EL (cell line): ENCODE measurements at regions not wholly inside any gene's neighbourhood (a gene's known extent, or its start where the extent isn't known, plus 50 kb on each side); places are given as distances from the start of the nearest gene placed in this dataset.
A peak's percentile ranks its signal among the peaks of the same experiment; 100 is the strongest.
"Not testable (repeated sequence)": the region's sequence is repeated elsewhere in the genome, so short reads cannot be mapped to it uniquely, and the experiment has no call there.

Source experiments
- DNase-seq: peaks from one replicate; pipeline ENCODE4 v3.0.0-alpha.2; 2016

GRCh38 chr13:37473035-37473434 is 125.5 kb downstream of the POSTN start:
- no peak for DNase-seq

GRCh38 chr13:37472266-37472665 is 126.3 kb downstream of the POSTN start:
- DNase-seq, result not testable (repeated sequence)

- DNase-seq, result peak; percentile 43
Observed at GRCh38 chr13:37460166-37460565, 138.4 kb downstream of the POSTN start.

GRCh38 chr13:37457612-37458011 is 141.0 kb downstream of the POSTN start:
- peak; percentile 64 for DNase-seq

- DNase-seq, result no peak
Observed at GRCh38 chr13:37456506-37456905, 142.1 kb downstream of the POSTN start.

- DNase-seq, result no peak
Observed at GRCh38 chr13:37456041-37456440, 142.5 kb downstream of the POSTN start.

- DNase-seq, result peak; percentile 18
Observed at GRCh38 chr13:37453246-37453645, 145.3 kb downstream of the POSTN start.

GRCh38 chr13:37450276-37450675 is 148.3 kb downstream of the POSTN start:
- DNase-seq, result no peak

- DNase-seq, result no peak
Observed at GRCh38 chr13:37448153-37448552, 150.4 kb downstream of the POSTN start.

- DNase-seq, result peak; percentile 86
Observed at GRCh38 chr13:37446503-37446902, 152.1 kb downstream of the POSTN start.

- peak; percentile 73 for DNase-seq
Observed at GRCh38 chr13:37443538-37443937, 155.0 kb downstream of the POSTN start.

GRCh38 chr13:37442996-37443395 is 155.6 kb downstream of the POSTN start:
- no peak for DNase-seq

GRCh38 chr13:37435881-37436280 is 162.7 kb downstream of the POSTN start:
- DNase-seq, result no peak

- no peak for DNase-seq
Observed at GRCh38 chr13:37433086-37433485, 165.5 kb downstream of the POSTN start.

GRCh38 chr13:37429976-37430375 is 168.6 kb downstream of the POSTN start:
- DNase-seq, result peak; percentile 60

- DNase-seq, result no peak
Observed at GRCh38 chr13:37427843-37428494, 170.6 kb downstream of the POSTN start.

- no peak for DNase-seq
Observed at GRCh38 chr13:37418490-37418889, 180.1 kb downstream of the POSTN start.

- no peak for DNase-seq
Observed at GRCh38 chr13:37417060-37417441, 181.5 kb downstream of the POSTN start.

GRCh38 chr13:37416291-37417059 is 182.1 kb downstream of the POSTN start:
- no peak for DNase-seq

- DNase-seq, result no peak
Observed at GRCh38 chr13:37413161-37413560, 185.4 kb downstream of the POSTN start.

GRCh38 chr13:37412241-37412921 is 186.2 kb downstream of the POSTN start:
- DNase-seq, result peak; percentile 66

GRCh38 chr13:37410316-37410715 is 188.3 kb downstream of the POSTN start:
- no peak for DNase-seq

- DNase-seq, result peak; percentile 39
Observed at GRCh38 chr13:37409756-37410155, 188.8 kb downstream of the POSTN start.

GRCh38 chr13:37407156-37407555 is 191.4 kb downstream of the POSTN start:
- DNase-seq, result peak; percentile 26
